Upper lobe of left lung (tissue), 4 donors: ENCODE measurements at regions not wholly inside any gene's neighbourhood (a gene's known extent, or its start where the extent isn't known, plus 50 kb on each side); places are given as distances from the start of the nearest gene placed in this dataset.

Experiments
- EP300 ChIP-seq, 4 donors: sonication (generic); formaldehyde crosslinking; IDR thresholded peaks; one replicate each; pipeline ENCODE4 v1.5.1; 2017; ENCODE audit warnings: antibody characterized with exemption in 4 of 4, control low read depth in 2 of 4
- POLR2AphosphoS5 ChIP-seq, 2 donors: sonication (generic); formaldehyde crosslinking; IDR thresholded peaks; one replicate each; pipeline ENCODE4 v1.5.1; 2017; ENCODE audit warnings: antibody characterized with exemption in 2 of 2
- TF ChIP-seq, protein P1 (sequence below), 6 experiments: fragments of 450-650 bp in 4 of 6; fragments of 200-600 bp in 2 of 6; sonication (generic) in 2 of 6; IDR thresholded peaks; one replicate each; pipeline ENCODE4 v1.5.1; 2016 to 2019; ENCODE audit warnings: antibody characterized with exemption in 6 of 6

DNA sequence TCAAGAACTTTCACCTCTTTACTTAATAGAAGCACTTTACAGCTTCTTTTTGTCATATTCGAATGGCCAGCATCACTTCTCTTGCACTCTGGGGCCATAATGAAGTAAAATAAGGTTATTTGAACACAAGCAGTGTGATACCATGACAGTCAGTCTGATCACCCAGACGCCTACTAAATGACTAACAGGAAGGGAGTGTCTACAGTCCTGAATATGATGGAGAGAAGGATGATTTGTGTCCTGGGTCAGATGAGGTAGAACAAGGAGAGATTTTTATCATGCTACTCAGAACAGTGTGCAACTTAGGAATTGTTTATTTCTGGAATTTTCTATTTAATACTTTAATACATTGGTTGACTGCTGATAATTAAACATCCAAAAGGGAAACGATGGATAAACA lies 284.2 kb upstream of the F9 start:
- TF ChIP-seq, protein P1, sequence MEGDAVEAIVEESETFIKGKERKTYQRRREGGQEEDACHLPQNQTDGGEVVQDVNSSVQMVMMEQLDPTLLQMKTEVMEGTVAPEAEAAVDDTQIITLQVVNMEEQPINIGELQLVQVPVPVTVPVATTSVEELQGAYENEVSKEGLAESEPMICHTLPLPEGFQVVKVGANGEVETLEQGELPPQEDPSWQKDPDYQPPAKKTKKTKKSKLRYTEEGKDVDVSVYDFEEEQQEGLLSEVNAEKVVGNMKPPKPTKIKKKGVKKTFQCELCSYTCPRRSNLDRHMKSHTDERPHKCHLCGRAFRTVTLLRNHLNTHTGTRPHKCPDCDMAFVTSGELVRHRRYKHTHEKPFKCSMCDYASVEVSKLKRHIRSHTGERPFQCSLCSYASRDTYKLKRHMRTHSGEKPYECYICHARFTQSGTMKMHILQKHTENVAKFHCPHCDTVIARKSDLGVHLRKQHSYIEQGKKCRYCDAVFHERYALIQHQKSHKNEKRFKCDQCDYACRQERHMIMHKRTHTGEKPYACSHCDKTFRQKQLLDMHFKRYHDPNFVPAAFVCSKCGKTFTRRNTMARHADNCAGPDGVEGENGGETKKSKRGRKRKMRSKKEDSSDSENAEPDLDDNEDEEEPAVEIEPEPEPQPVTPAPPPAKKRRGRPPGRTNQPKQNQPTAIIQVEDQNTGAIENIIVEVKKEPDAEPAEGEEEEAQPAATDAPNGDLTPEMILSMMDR (IDR thresholded peaks at IDR 0.05): no peak
- TF ChIP-seq POLR2AphosphoS5 (IDR thresholded peaks at IDR 0.05): no peak
- TF ChIP-seq EP300 (IDR thresholded peaks at IDR 0.05): no peak
